DMS153 (cell line): ENCODE measurements at regions not wholly inside any gene's neighbourhood (a gene's known extent, or its start where the extent isn't known, plus 50 kb on each side); places are given as distances from the start of the nearest gene placed in this dataset.
"Not testable (repeated sequence)": the region's sequence is repeated elsewhere in the genome, so short reads cannot be mapped to it uniquely, and the experiment has no call there.

Experiments used
- DNase-seq: peaks from one replicate; lab custom pipeline; 2025; lab: John Stamatoyannopoulos, UW

DNA sequence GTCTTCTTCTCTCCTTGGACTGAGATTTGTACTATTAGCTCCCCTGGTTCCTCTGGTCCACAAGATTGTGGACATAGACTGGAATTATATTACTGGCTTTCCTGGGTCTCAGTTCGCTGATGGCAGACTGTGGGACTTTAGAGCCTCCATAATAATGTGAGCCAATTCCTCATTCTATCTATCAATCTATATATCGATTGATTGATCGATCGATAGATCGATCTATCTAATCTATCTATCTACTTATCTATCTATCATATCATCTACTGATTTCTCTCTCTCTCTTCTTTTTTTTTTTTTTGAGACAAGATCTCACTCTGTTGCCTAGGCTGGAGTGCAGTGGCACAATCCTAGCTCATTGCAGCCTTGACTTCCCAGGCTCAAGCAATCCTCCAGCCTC is 51.5 kb upstream of the DDR1 start:
- DNase-seq: no peak

DNA sequence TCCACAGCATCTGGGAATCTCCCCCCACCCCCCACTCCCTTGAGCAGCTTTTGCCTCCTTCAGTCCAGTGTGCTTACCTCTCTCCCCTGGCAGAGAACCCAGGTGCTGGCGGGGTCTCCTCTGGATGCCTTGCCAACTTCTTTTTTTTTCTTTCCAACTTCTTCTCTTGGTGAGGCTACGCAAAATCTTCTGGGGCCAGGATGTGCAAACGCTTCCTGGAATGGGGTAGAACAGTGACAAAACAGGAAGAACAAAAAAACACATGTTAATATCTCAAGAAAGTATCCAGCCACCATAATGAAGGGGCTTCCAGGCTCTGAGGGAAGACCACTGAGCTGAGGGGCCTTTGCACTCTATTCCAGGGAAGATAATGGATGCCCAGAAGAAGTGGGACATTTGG is 53.9 kb upstream of the DDR1 start:
- no peak for DNase-seq

DNA sequence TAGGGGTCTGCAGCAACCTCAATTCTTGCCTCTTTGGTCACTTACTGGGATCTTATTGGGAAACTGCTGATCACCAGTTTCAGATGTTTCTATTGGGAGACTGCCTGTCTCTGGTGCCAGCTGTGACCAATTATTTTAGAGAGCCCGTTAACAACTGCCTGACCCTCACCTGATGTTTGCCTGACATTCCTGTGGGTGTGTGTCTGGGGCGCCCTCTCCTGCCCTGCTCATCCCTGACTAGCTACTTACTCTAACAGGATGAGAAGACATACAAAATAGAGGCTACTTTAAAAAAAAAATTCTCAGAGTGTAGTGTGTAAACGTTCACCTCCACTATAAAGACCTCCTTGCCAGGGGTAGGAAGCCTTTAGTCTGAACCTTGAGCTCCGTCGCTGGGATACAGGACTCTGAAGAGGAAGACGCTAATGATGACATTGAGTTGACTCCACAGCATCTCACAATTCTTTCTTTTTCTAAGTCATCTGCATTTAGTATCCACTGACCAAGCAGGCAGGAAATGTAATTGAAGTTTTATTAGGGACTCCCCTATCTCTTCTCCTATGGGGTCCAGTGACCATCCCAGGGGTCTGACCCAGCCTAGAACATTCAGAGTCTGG is 54.6 kb upstream of the DDR1 start:
- DNase-seq: no peak

DNA sequence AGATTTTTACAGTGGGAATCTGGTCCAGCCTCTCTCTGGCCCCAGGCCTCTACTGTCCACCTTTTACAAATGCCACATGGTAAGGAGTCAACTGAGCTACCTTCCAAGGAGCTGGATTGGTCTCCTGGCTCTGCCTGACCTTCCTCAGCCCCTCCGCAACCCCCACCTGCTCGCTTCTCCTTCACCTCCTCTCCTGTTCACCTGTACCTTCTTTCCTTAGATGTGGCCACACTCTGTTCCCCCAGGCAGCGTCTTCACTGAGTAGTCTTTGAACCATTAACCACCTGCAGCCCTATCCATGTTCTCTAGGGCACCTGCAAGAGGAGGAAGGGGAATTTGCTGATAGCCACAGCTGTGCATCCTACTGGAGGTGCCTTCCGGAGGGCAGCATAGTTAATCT is 55.3 kb upstream of the DDR1 start:
- no peak for DNase-seq

DNA sequence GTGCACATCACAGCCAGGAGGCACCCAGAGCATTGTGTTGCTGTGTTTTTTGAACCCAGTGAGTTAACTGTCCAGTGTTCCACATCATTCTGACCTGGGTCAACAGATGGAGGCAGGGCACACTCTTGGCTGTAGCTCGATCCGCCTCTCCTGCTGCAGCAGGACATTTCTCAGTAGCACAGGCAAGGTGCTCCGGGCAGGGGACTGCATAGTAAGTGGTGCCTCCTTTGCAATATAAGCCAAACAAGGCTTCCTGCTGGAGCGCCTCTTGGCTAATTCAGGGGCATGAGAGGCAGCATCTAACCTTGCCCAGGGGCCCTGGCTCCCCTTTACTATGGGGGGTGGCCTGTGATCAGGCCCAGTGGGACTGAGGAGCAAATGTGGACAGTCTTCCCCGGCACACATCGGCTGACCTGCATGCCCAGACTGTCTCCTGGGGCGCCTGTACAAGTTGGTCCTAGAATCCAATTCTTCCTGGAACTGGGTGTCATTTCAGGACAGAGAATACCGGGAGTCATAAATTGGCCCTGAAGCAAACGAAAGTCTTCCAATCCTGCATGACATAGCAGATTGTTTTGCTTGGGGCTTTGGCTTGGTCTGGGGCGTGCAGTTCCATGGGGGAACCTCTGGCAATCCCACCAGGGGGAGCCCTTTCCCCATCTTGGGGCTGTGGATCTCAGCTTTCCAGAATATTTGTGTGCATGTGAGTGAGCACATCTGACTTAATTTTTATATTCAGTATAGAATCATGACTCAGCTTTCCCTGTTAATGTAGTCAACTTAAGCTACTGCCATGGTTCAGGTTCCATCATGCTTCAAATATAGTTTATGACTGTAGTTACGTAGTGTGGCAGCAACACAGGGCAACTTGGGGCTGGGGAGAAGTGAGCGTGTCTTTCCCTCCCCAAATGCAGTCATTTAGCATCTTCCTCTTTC is 56.0 kb upstream of the DDR1 start:
- DNase-seq: peak; percentile 20

DNA sequence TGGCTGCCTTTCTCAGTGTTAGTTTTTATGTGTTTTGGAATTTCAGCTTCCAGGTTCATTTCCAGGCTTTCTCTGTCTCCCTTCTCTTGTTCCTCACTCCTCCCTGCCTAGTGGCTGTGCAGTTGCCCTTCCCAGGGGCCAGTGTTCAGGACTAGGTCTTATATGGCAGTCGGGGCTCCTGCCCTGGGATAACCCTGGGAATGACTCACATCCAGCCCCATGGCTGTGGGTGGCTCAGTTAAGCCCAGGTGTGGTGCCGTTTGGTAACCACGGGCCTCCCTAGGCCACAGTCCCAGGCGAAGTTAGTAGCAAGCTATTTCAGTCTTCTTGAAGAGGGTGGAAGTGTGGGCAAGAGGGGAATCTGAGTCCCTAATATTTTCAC is 57.4 kb upstream of the DDR1 start:
- no peak for DNase-seq

DNA sequence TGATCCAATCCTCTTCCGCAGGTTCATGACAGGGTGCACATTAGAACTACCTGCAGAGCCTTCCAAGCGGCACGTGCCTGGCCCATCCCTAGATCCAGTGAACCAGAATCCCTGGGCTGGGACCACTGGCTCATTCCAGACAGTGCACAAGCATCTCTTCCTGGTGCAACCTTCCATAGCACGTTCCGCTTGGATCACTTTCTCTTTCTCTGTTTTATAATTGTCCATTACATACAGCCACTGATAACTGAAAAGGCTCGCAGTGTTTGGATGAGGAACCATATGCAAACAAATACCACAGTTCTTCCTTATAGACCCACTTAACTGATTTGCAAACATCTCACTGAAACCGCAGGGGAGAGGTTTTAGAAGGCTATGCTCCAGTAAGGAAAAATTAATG is 59.6 kb upstream of the DDR1 start:
- DNase-seq: peak; percentile 72

DNA sequence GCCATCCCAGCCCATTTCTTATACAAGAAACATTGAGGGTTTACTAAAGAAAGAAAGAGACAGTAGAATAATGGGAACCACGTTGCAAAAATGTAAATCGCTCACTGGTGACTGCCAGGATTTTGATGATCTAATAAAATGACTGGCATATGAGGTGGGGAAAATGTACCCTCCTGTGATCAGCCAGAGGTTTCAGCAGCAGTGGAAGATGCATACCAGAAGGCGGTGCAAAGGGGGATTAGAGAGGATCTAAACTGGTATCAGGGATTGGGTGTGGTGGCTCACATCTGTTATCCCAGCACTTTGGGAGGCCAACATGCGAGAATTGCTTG is 60.8 kb upstream of the DDR1 start:
- DNase-seq: no peak

DNA sequence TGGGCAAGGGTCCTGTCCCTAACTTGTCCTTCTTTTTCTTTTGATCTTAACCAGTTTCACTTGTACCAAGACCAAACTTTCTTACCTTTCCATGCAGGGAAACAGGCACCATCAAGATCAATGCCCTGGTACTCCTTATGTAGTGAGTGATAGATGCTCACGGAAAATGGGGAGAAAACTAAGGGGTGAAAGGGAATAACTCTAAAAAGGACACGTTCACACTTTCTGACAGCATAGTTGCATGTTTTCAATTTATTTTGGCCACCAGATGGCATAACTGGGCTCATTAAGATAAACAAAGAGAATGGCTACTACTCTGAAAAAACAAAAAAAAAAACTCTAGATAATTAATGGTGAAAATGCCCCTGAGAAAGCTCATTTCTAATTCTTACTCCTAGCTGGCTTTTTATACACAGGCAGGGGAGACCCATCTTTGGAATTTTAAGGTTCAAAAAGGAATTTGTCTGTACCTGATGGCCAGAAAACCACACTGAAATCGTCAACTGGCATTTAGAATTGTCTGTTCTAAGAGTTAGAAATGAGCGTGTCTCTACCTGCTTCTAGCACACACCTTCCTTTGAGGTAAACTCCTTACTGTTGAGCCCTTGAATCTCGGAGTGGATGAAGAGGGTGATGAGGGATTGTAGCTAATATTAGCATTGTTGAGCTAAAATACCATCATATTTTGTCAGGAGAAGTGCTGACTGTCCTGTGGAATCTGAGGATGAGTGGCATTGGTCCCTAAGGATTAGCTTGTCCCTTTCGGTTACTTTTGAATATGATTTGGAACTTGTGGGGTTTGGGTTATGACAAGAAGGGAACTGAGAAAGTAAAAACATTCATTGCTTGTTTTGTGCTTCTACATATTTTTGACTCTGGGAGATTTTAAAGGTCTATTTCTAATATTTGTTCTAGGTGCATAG is 62.2 kb upstream of the DDR1 start:
- no peak for DNase-seq

DNA sequence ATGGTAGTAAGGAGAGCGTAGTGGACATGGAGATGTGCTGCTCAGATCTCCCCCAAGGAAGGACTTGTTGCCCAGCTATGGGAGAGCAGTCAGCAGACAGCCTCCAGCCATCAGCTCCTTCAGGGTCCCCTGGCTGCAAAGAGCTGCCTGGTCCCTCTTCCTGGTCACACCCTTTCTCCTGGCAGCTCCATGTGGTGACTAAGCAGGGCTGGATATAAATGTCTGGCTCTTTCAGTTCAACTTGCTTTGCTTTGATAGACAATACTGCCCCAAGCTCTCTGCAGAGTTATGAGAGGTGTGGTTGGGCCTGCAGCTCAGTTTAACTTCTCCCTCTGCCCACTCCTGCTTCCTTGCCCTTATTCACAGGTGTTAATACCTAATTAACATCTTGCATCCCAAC is 64.1 kb upstream of the DDR1 start:
- DNase-seq: no peak

DNA sequence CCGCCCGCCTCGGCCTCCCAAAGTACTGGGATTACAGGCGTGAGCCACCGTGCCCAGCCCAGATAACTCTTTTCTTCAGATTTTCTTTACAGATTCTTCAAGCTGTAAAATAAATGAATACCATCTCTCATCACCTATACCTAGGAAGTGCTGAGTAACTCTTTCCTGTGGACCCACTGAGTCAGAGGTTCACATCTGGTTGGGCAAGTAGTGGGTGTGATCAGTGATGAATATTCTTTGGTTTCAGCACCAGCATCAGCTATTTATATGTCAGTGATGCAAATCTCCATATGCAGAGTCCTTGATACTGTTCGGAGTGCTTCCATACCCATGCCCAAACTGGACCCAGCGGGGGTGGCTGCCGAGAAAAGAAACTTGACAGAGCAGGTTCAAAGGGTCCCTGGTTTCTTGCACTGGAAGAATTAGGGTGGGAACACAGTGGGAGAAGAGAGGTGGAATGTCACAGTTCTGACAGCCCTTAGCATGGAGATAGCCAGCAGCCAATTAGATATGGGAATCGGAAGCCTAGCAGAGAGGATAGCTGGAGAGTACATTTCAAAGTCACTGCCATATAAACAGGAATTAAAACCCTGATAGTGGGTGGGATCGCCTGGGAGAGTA is 64.9 kb upstream of the DDR1 start:
- DNase-seq: no peak

DNA sequence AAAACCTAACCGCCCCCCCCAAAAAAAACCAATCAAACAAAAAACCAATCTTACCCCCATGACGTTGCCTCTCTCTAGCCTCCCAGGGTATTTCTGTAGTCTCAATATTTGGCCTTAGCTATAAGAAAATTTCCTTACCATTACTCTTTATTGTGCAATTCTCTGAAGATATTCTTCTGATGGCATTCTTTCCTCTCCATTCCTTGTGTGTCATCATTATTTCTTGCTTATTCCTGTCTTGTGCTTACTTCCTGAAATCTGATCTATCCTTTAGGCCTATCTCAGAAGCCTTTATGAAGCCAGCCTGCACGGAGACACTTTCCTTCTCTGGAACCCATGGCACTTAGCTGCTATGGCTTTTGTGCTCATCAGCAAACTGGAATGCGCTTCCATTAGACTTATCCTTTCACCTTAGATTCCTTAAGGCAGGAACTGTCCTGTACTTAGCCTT is 65.9 kb upstream of the DDR1 start:
- DNase-seq: no peak

DNA sequence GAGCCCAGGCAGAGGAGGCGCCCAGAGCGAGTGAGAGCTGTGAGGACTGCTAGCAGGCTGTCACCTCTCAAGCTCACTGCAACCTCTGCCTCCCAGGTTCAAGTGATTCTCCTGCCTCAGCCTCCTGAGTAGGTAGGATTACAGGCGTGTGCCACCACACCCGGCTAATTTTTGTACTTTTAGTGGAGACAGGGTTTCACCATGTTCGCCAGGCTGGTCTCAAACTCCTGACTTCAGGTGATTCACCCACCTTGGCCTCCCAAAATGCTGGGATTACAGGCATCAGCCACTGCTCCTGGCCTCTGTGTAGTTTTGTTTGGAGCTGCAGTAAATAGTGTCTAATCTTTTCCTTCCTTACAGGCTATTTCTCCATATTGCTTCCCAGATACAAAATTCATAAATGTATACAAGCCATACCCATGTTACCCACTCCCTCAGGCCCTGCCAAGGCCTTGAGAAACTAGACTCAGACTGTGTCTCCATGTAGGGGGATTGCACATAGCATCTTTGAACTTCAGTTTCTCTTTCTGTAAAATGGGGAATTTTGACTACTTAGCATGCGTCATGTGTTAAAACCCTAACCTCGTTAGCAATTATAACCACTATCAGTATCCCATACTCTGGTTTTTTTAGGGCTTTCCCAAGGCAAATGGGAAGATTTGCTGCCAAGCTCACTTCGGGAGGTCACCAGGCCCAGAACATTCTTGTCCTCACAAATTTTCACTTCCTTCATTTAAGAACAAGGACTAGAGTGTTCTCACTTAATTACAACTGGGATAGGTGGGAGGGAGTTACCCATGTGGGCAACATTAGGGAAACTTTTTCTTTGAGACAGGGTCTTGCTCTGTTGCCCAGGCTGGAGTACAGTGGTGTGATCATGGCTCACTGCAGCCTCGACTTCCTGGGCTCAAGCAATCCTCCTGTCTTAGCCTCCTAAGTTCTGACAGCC is 67.3 kb upstream of the DDR1 start:
- no peak for DNase-seq

DNA sequence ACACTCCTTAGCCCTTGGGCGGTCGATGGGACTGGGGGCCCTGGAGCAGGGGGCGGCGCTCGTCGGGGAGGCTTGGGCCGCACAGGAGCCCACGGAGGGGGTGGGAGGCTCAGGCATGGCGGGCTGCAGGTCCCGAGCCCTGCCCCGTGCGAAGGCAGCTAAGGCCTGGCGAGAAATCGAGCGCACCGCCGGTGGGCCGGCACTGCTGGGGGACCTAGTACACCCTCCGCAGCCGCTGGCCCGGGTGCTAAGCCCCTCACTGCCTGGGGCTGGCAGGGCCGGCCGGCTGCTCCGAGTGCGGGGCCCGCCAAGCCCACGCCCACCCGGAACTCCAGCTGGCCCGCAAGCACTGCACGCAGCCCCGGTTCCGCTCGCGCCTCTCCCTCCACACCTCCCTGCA is 68.0 kb upstream of the DDR1 start:
- not testable (repeated sequence) for DNase-seq

DNA sequence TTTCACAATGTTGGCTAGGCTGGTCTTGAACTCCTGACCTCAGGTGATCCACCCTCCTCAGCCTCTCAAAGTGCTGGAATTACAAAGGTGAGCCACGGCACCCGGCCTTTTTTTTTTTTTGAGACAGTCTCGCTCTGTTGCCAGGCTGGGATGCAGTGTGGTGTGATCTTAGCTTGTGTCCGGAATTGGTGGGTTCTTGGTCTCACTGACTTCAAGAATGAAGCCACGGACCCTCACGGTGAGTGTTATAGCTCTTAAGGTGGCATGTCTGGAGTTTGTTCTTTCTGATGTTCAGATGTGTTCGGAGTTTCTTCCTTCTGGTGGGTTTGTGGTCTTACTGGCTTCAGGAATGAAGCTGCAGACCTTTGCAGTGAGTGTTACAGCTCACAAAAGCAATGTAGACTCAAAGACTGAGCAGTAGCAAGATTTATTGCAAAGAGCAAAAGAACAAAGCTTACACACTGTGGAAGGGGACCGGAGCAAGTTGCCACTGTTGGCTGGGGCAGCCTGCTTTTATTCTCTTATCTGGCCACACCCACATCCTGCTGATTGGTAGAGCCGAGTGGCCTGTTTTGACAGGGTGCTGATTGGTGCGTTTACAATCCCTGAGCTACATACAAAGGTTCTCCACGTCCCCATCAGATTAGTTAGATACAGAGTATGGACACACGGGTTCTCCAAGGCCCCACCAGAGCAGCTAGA is 69.1 kb upstream of the DDR1 start:
- not testable (repeated sequence) for DNase-seq

DNA sequence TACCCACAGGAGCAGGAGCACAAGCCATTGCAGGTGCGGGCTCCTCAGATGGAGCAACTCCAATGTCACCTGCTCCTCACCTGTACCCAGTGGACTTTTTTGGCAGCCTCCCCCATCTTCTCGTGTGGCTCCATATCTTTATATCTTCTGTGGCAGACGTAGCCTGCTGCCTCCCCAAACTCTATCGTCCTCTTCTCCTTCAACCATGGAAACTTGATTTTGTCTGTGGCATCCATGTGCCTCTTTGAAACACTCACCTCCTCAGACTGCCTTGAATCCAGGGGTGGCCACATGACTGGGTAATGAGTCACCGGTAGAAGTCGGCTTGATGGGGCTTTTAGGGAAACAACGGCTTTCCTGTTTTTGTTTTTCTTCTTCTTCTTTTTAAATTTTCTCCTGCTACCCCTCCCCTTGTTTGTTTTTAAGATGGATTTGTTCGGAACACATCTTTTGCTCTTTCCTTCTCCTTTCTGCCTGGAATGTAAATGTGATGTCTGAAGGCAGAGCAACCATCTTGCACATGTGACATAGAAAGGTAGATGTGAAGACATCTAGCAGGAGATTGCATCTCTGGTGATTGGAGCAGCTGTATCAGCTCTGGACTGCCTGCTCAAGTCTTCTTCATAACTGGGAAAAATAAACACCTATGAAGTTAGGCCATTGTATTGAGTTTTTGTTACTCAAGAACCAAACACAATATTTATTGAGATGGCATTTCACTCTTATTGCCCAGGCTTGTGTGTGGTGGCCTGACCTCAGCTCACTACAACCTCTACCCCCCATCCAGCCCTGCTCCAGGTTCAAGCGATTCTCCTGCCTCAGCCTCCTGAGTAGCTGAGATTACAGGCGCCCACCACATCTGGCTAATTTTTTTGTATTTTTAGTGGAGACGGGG is 69.9 kb upstream of the DDR1 start:
- DNase-seq: no peak

DNA sequence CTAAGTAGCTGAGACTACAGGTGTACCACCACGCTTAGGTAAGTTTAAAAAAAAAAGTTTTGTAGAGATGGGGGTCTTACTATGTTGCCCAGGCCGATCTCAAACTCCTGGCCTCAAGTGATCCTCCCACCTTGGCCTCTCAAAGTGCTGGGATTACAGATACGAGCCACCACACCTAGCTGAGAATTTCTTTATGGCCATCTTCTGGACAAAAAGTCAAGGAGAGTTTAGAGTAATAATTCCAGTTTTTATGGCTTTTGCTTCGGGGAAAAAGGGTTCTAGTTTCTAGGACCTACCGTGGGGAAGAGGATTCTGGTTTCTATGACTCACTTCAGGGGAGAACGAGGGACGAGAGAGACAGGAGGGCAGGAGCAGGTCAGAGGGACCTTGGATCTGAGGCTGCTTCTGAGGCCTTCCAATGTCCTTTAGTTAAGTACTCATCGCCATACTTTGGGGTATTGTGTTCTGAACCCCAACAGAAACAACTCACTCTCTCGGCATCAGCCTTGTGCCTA is 69.3 kb upstream of the IER3 start:
- no peak for DNase-seq

DNA sequence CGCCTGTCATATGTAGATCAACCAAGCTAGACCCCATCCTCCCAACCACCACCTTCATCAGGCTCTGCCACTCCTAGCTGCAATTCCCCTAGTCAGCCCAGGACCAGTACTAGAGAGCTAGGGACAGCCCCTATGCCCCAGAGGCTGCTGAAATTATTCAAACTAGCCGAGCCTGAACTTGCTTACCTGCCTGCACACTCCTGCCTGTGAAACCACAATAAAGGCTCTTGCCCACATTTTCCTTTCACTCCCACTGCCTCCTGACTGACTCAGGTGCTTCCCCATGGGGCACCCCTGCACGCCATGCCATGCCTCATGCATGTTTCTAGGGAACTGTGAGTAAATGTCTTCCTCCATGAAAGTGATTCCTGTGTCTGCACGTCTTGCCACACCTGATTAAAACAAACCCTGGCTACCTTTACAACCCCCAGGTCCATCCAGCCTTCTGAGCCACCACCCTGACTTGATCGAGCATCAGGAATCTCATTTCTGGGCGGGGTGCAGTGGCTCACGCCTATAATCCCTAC is 66.5 kb upstream of the IER3 start:
- no peak for DNase-seq

DNA sequence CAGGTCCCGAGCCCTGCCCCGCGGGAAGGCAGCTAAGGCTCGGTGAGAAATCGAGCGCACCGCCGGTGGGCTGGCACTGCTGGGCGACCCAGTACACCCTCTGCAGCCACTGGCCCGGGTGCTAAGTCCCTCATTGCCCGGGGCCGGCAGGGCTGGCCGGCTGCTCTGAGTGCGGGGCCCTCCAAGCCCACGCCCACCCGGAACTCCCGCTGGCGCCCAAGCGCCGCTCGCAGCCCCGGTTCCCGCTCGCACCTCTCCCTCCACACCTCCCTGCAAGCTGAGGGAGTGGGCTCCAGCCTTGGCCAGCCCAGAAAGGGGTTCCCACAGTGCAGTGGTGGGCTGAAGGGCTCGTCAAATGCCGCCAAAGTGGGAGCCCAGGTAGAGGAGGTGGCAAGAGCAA is 63.2 kb upstream of the IER3 start:
- DNase-seq: not testable (repeated sequence)
